ENCODE measurements at regions not wholly inside any gene's neighbourhood (a gene's known extent, or its start where the extent isn't known, plus 50 kb on each side); places are given as distances from the start of the nearest gene placed in this dataset.

- TF ChIP-seq MYBL2 (IDR thresholded peaks at IDR 0.05; ENCODE audit: low read depth) (no peak), MYBL2 (CRISPR knock-in tag; IDR thresholded peaks at IDR 0.05; ENCODE audit: borderline replicate concordance) (no peak)
These were observed 272.6 kb upstream of the CITED2 start (continued) for GRCh38 chr6:139647016-139647415.

GRCh38 chr6:139644821-139645220 is 270.4 kb upstream of the CITED2 start:
- FAIRE-seq (no peak), ATAC-seq (no peak), DNase-seq (ENCODE audit: extremely low read depth in 1 of 4, low spot score in 3 of 4) (no peak)
- BruUV-seq (replicated peaks) = no TSS peak
- in situ Hi-C loops (cut with MboI) (no loop called here), intact Hi-C loops (cut with micrococcal nuclease) (loop anchor here (5.0 kb wide), 3 partner anchors 58 to 198 kb away; no protein-coding TSS in a partner anchor)
- no peaks in the 10 kb centered on the region for H3K9me1 ChIP-seq (ENCODE audit: control insufficient read depth, insufficient read depth, low read length)
- peaks cover 19 to 48% of the 10 kb centered on the region in 2 experiments for H3K4me1 ChIP-seq (replicated peaks in 1 of 2; ENCODE audit: control insufficient read depth in 2 of 2, insufficient read depth in 2 of 2, low read length in 2 of 2)
- H3K79me2 ChIP-seq (ENCODE audit: control insufficient read depth, insufficient read depth, low read length) = no peaks in the 10 kb centered on the region
- 62% methylated on average over 6 of the region's 6 CpGs for WGBS (ENCODE audit: insufficient coverage, low coverage, missing lambda C conversion rate)
- no peaks in the 10 kb centered on the region for H3K27me3 ChIP-seq (ENCODE audit: control insufficient read depth in 2 of 2, insufficient read depth in 2 of 2, low read length in 2 of 2)
- no peaks in the 10 kb centered on the region for H3K9me3 ChIP-seq (replicated peaks; ENCODE audit: control insufficient read depth, insufficient read depth, low read depth, low read length)
- H3K9ac ChIP-seq (ENCODE audit: insufficient read depth in 1 of 2, low read depth in 2 of 2, low read length in 2 of 2) = no peak overlapping the region
- no peak overlapping the region for H3K27ac ChIP-seq (ENCODE audit: extremely low read depth, low read depth, low read length)
- no peak overlapping the region for H3K4me3 ChIP-seq
- H3K4me2 ChIP-seq (ENCODE audit: insufficient read depth, low read length) = no peak overlapping the region
- TF ChIP-seq PBX2 (CRISPR knock-in tag; IDR thresholded peaks at IDR 0.05; ENCODE audit: low read depth) = no peak
- TF ChIP-seq PBX2 (tag; conservative IDR thresholded peaks at IDR 0.05; ENCODE audit: low read depth) = no peak
- no peak for TF ChIP-seq ZBTB49 (CRISPR knock-in tag; IDR thresholded peaks at IDR 0.05; ENCODE audit: borderline replicate concordance)
- TF ChIP-seq KLF1 (tag; IDR thresholded peaks at IDR 0.05) = no peak
- no peak for TF ChIP-seq STAG1 (CRISPR knock-in tag; IDR thresholded peaks at IDR 0.05; ENCODE audit: borderline replicate concordance)
- TF ChIP-seq CREB1 (IDR thresholded peaks at IDR 0.05) = no peak
- TF ChIP-seq CREB1 (CRISPR knock-in tag; IDR thresholded peaks at IDR 0.05) = no peak
- no peak for TF ChIP-seq ZFP36 (IDR thresholded peaks at IDR 0.05; ENCODE audit: low read depth, low read length, partially characterized antibody)
- no peak for TF ChIP-seq USF1 (CRISPR knock-in tag; IDR thresholded peaks at IDR 0.05)
- no peak for TF ChIP-seq MEF2A (IDR thresholded peaks at IDR 0.05; ENCODE audit: control insufficient read depth, low read depth, low read length)
- no peak for TF ChIP-seq ZNF41 (CRISPR knock-in tag; conservative IDR thresholded peaks at IDR 0.05)
- peak overlapping the region; percentile 33; the same call in 1 of the 2 replicates for H2AFZ ChIP-seq (ENCODE audit: low read depth, low read length)
- POLR2A ChIA-PET = interaction anchor here (0.6 to 1.1 kb wide), 3 partner anchors 18 to 270 kb away, joined by 3 to 6 read pairs (median 4); partner anchors contain the start of gene CITED2
- no peaks in the 10 kb centered on the region for H3K36me3 ChIP-seq (ENCODE audit: control insufficient read depth, insufficient read depth, low read length)
- H4K20me1 ChIP-seq (replicated peaks; ENCODE audit: control insufficient read depth, insufficient read depth, low read length) = no peaks in the 10 kb centered on the region
- CTCF ChIA-PET (ENCODE audit: low intra/inter-chr PET ratio) = no interaction called here

Measured in K562 (cell line).